ENCODE measurements at regions not wholly inside any gene's neighbourhood (a gene's known extent, or its start where the extent isn't known, plus 50 kb on each side); places are given as distances from the start of the nearest gene placed in this dataset.
"Not testable (repeated sequence)": the region's sequence is repeated elsewhere in the genome, so short reads cannot be mapped to it uniquely, and the experiment has no call there.

- no peak for DNase-seq
These were observed 128.2 kb downstream of the SLC7A11 start for GRCh38 chr4:138113819-138114400.

- DNase-seq, result not testable (repeated sequence)
These were observed 129.3 kb downstream of the SLC7A11 start for GRCh38 chr4:138112890-138113289.

- no peak for DNase-seq
These were observed 129.8 kb downstream of the SLC7A11 start for GRCh38 chr4:138112389-138112788.

- DNase-seq, result no peak
These were observed 130.6 kb downstream of the SLC7A11 start for GRCh38 chr4:138111462-138112000.

GRCh38 chr4:138110815-138111214 is 131.3 kb downstream of the SLC7A11 start:
- DNase-seq, result no peak

GRCh38 chr4:138107023-138107422 is 135.1 kb downstream of the SLC7A11 start:
- DNase-seq, result no peak

- no peak for DNase-seq
These were observed 136.8 kb downstream of the SLC7A11 start for GRCh38 chr4:138105331-138105730.

GRCh38 chr4:138104284-138104680 is 137.9 kb downstream of the SLC7A11 start:
- no peak for DNase-seq

- no peak for DNase-seq
These were observed 138.4 kb downstream of the SLC7A11 start for GRCh38 chr4:138103597-138104283.

GRCh38 chr4:138099385-138099784 is 142.8 kb downstream of the SLC7A11 start:
- no peak for DNase-seq

GRCh38 chr4:138097912-138098600 is 144.1 kb downstream of the SLC7A11 start:
- DNase-seq, result no peak

GRCh38 chr4:138096384-138097062 is 145.6 kb downstream of the SLC7A11 start:
- no peak for DNase-seq

- DNase-seq, result no peak
These were observed 146.8 kb downstream of the SLC7A11 start for GRCh38 chr4:138095378-138095777.

GRCh38 chr4:138092060-138092459 is 150.1 kb downstream of the SLC7A11 start:
- DNase-seq, result no peak

GRCh38 chr4:138090918-138091676 is 151.1 kb downstream of the SLC7A11 start:
- no peak for DNase-seq

- DNase-seq, result peak; percentile 77
These were observed 151.8 kb downstream of the SLC7A11 start for GRCh38 chr4:138090150-138090917.

- no peak for DNase-seq
These were observed 153.5 kb downstream of the SLC7A11 start for GRCh38 chr4:138088449-138089208.

- no peak for DNase-seq
These were observed 155.0 kb downstream of the SLC7A11 start for GRCh38 chr4:138087066-138087719.

- DNase-seq, result no peak
These were observed 155.5 kb downstream of the SLC7A11 start for GRCh38 chr4:138086611-138087041.

- no peak for DNase-seq
These were observed 156.3 kb downstream of the SLC7A11 start for GRCh38 chr4:138085736-138086305.
